Naive thymus-derived CD4-positive, alpha-beta T cell (primary cell): ENCODE measurements at regions not wholly inside any gene's neighbourhood (a gene's known extent, or its start where the extent isn't known, plus 50 kb on each side); places are given as distances from the start of the nearest gene placed in this dataset.
"Not testable (repeated sequence)": the region's sequence is repeated elsewhere in the genome, so short reads cannot be mapped to it uniquely, and the experiment has no call there.

ENCODE experiments used
- ATAC-seq: fragments of 150-1000 bp; cut with Tn5 transposase; 2 replicates; pipeline ENCODE4 v1.10.0; 2021; ENCODE audit warnings: mild to moderate bottlenecking, moderate library complexity
- CTCF ChIA-PET: fragments of 350-600 bp; sonication (Branson Sonifier 250); formaldehyde crosslinking; loops from one replicate; lab custom pipeline; 2021; ENCODE audit warnings: antibody characterized with exemption; lab: Charles Lee
- POLR2A ChIA-PET: fragments of 350-600 bp; sonication (Branson Sonifier 250); formaldehyde crosslinking; loops from one replicate; lab custom pipeline; 2021; ENCODE audit warnings: antibody characterized with exemption, inconsistent platforms; lab: Charles Lee
- DNase-seq, 9 donors: peaks; one replicate each; pipeline versions ENCODE4 v3.0.0 to v3.0.0-alpha.2; 2020 to 2022; ENCODE audit warnings: mixed read lengths in 1 of 9
- H3K27ac ChIP-seq: one replicate; pipeline ENCODE4 v1.7.0; 2013; ENCODE audit warnings: mild to moderate bottlenecking, low read depth, low read length, moderate library complexity
- H3K27me3 ChIP-seq, 2 donors: one replicate each; pipeline ENCODE4 v1.7.0; 2013; ENCODE audit warnings: low read length in 2 of 2, mild to moderate bottlenecking in 2 of 2, moderate library complexity in 2 of 2; ENCODE audit not compliant: control insufficient read depth in 2 of 2, insufficient read depth in 2 of 2
- H3K36me3 ChIP-seq, 3 experiments: 1 replicate in 2 of 3; 2 replicates in 1 of 3; pipeline ENCODE4 v1.7.0; 2013; ENCODE audit warnings: low read length in 3 of 3, mild to moderate bottlenecking in 3 of 3, moderate library complexity in 1 of 3; ENCODE audit not compliant: insufficient read depth in 3 of 3, control insufficient read depth in 2 of 3
- H3K4me1 ChIP-seq, 2 donors: one replicate each; pipeline ENCODE4 v1.7.0; 2013; ENCODE audit warnings: low read length in 2 of 2, mild to moderate bottlenecking in 2 of 2, moderate library complexity in 1 of 2; ENCODE audit not compliant: control insufficient read depth in 2 of 2, insufficient read depth in 2 of 2
- H3K4me3 ChIP-seq: 2 replicates; pipeline ENCODE4 v1.7.0; 2013; ENCODE audit warnings: mild to moderate bottlenecking, low read length
- H3K9me3 ChIP-seq, 3 experiments: 1 replicate in 2 of 3; 2 replicates in 1 of 3; pipeline ENCODE4 v1.7.0; 2013; ENCODE audit warnings: low read length in 3 of 3; ENCODE audit not compliant: control insufficient read depth in 2 of 3
- H3K27ac Mint-ChIP-seq, 9 donors: one replicate each; pipeline ENCODE4 v1.8.0; 2020 to 2022; ENCODE audit warnings: mixed read lengths in 9 of 9, mild to moderate bottlenecking in 8 of 9, moderate library complexity in 5 of 9, inconsistent platforms in 2 of 9
- H3K27me3 Mint-ChIP-seq, 5 donors: one replicate each; pipeline ENCODE4 v1.8.0; 2021 to 2022; ENCODE audit warnings: mixed read lengths in 5 of 5, mild to moderate bottlenecking in 1 of 5
- H3K36me3 Mint-ChIP-seq, 5 donors: one replicate each; pipeline ENCODE4 v1.8.0; 2020 to 2022; ENCODE audit warnings: mixed read lengths in 5 of 5, mild to moderate bottlenecking in 3 of 5, inconsistent platforms in 1 of 5
- H3K4me1 Mint-ChIP-seq, 7 donors: one replicate each; pipeline ENCODE4 v1.8.0; 2020 to 2022; ENCODE audit warnings: mixed read lengths in 7 of 7, mild to moderate bottlenecking in 3 of 7, inconsistent platforms in 1 of 7
- H3K4me3 Mint-ChIP-seq, 10 donors: one replicate each; pipeline ENCODE4 v1.8.0; 2020 to 2022; ENCODE audit warnings: mild to moderate bottlenecking in 10 of 10, mixed read lengths in 10 of 10, moderate library complexity in 6 of 10, inconsistent platforms in 2 of 10
- H3K9me3 Mint-ChIP-seq, 11 donors: one replicate each; pipeline ENCODE4 v1.8.0; 2020 to 2022; ENCODE audit warnings: mixed read lengths in 11 of 11, mild to moderate bottlenecking in 4 of 11, inconsistent platforms in 1 of 11, moderate library complexity in 1 of 11
- intact Hi-C, 2 donors: fragments of 100-400 bp; cut with micrococcal nuclease; formaldehyde crosslinking; loops; one replicate each; pipeline ENCODE4 v1.15.1; 2023

DNA sequence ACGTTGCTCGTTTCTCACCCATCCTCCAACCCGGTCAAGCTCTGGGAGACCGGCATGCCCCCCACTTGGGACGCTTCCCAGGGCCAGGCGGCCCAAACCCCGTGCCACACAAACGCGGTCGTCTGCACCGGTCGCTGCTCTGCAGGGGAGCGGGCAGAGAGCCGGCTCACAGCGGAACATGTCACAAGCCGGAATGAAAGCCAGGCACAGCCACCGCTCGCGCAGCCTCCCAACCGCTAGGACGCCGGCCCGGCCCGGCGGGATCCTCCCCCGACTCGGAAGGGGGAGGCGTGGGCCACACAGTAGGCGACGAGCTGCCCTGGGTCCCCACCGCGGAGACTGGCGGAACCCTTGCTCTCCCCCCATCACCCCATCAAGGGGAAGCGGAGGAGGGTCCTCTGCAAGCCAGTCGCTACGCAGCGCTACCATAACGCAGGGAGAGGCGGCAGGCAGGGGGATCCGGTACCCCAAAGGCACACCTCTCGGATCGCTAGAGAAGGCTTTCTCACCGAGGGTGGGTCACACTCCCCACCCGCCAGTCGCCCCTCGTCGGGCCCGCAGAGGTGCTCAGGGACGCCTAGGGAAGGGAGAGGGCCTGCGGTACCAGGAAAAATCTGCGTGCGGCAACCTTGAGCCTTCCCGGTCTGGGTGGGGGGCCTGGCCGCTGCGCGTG is 768.4 kb upstream of the DEFB115 start:
- H3K4me1 ChIP-seq: no peaks in the 10 kb centered on the region
- no peaks in the 10 kb centered on the region for H3K4me1 Mint-ChIP-seq
- ATAC-seq: no peak
- H3K27me3 ChIP-seq: no peaks in the 10 kb centered on the region
- no peak overlapping the region for H3K27ac ChIP-seq
- no peak for DNase-seq
- H3K4me3 ChIP-seq: no peak overlapping the region
- ChIA-PET POLR2A (no interaction called here), CTCF (no interaction called here)
- peaks cover 0 to 15% (median 5%) of the 10 kb centered on the region in 5 donors for H3K27me3 Mint-ChIP-seq
- peaks cover 5 to 34% (median 18%) of the 10 kb centered on the region in 11 donors for H3K9me3 Mint-ChIP-seq
- H3K4me3 Mint-ChIP-seq: no peak overlapping the region
- no peak overlapping the region for H3K27ac Mint-ChIP-seq
- peaks cover 0 to 7% (median 3%) of the 10 kb centered on the region in 5 donors for H3K36me3 Mint-ChIP-seq
- no peaks in the 10 kb centered on the region for H3K36me3 ChIP-seq
- intact Hi-C loops: no loop called here
- H3K9me3 ChIP-seq: peaks cover 0 to 6% (median 0%) of the 10 kb centered on the region in 3 experiments

DNA sequence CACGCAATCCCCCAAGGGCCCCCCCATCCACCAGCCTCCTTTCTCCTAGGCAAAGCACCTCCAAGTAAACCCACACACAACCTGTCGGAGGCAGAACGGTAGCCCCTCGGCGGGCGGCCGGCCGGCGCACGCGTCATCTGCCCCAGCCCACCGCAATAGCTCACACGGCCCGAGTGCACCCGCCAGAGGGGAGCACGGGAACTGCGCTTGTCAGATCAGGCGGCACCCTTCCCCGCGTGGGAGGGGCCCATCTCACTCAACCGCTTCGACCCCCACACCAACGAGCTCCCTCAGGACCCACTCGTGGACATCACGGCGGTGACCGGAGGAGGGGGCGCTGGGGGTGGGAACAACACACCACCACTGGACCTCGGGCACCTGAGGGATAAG is 767.9 kb upstream of the DEFB115 start:
- POLR2A ChIA-PET: no interaction called here

DNA sequence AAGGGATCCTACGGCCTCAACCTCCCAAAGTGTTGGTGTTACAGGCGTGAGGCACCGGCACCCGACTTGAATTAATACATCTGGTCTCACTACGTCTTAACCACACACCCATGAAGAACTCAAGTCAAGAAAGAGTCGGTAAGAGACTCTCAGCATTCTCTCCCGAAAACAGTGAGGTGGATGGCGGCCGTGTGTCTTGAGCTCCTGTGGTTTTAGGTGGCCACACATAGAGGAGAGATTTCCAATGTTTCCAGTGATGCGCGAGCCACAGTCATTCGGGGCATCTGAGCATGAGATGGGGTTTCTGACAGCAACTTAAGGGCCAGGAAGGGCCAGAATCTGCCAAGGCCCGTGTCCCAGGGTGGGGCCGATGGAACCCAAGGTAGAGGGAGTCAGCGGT is 766.4 kb upstream of the DEFB115 start:
- no peak overlapping the region for H3K4me3 Mint-ChIP-seq
- no peaks in the 10 kb centered on the region for H3K4me1 ChIP-seq
- peaks cover 6 to 42% (median 16%) of the 10 kb centered on the region in 11 donors for H3K9me3 Mint-ChIP-seq
- DNase-seq (no peak), ATAC-seq (no peak)
- H3K36me3 ChIP-seq: no peaks in the 10 kb centered on the region
- CTCF ChIA-PET: no interaction called here
- peaks cover 0 to 15% (median 5%) of the 10 kb centered on the region in 5 donors for H3K27me3 Mint-ChIP-seq
- H3K36me3 Mint-ChIP-seq: peaks cover 0 to 5% (median 3%) of the 10 kb centered on the region in 5 donors
- no peaks in the 10 kb centered on the region for H3K4me1 Mint-ChIP-seq
- H3K9me3 ChIP-seq: no peaks in the 10 kb centered on the region
- intact Hi-C loops: no loop called here
- H3K4me3 ChIP-seq: no peak overlapping the region
- POLR2A ChIA-PET: no interaction called here
- no peak overlapping the region for H3K27ac Mint-ChIP-seq
- no peak overlapping the region for H3K27ac ChIP-seq
- H3K27me3 ChIP-seq: no peaks in the 10 kb centered on the region

More for the DNA sequence above, 767.9 kb upstream of the DEFB115 start:
- Histone ChIP-seq H3K27me3 (no peaks in the 10 kb centered on the region), H3K27ac (no peak overlapping the region), H3K36me3 (no peaks in the 10 kb centered on the region), H3K9me3 (peaks cover 0 to 6% (median 0%) of the 10 kb centered on the region in 3 experiments), H3K4me3 (no peak overlapping the region), H3K4me1 (no peaks in the 10 kb centered on the region)
- ATAC-seq (no peak), DNase-seq (no peak)
- Mint-ChIP-seq H3K27ac (no peak overlapping the region), H3K36me3 (peaks cover 0 to 7% (median 3%) of the 10 kb centered on the region in 5 donors), H3K27me3 (peaks cover 0 to 15% (median 5%) of the 10 kb centered on the region in 5 donors), H3K4me1 (no peaks in the 10 kb centered on the region), H3K9me3 (peaks cover 6 to 37% (median 18%) of the 10 kb centered on the region in 11 donors), H3K4me3 (no peak overlapping the region)
- intact Hi-C loops: no loop called here
- CTCF ChIA-PET: no interaction called here

DNA sequence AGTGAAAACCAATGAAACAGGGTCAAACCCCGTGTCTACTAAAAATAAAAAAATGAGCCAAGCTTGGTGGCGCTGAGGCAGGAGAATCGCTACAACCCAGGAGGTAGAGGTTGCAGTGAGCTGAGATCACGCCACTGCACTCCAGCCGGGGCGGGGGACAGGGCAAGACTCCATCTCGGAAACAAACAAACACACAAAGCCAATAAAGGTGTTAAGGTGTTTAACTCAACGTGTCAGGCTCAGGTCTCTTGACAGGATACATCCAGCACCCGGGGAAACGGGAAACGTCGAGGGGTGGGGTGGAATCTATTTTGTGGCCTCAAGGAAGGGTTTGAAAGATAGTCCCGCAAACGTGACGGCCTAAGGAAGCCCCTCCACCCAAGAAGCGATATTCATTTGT is 760.8 kb upstream of the DEFB115 start:
- H3K27ac Mint-ChIP-seq, H3K36me3 ChIP-seq, H3K4me3 ChIP-seq, H3K4me3 Mint-ChIP-seq, H3K4me1 Mint-ChIP-seq, H3K9me3 ChIP-seq, H3K4me1 ChIP-seq, DNase-seq, ATAC-seq, H3K27me3 Mint-ChIP-seq, H3K27me3 ChIP-seq, H3K27ac ChIP-seq, intact Hi-C loops, H3K36me3 Mint-ChIP-seq, POLR2A ChIA-PET, CTCF ChIA-PET: not testable (repeated sequence)
- peaks cover 0 to 19% (median 4%) of the 10 kb centered on the region in 11 donors for H3K9me3 Mint-ChIP-seq

GRCh38 chr20:30497191-30497590 is 760.3 kb upstream of the DEFB115 start:
- H3K36me3 Mint-ChIP-seq, H3K27ac ChIP-seq, H3K4me3 ChIP-seq, H3K4me3 Mint-ChIP-seq, H3K27ac Mint-ChIP-seq, H3K9me3 ChIP-seq, CTCF ChIA-PET, H3K4me1 ChIP-seq, intact Hi-C loops, H3K4me1 Mint-ChIP-seq, H3K36me3 ChIP-seq, ATAC-seq, H3K27me3 ChIP-seq, H3K27me3 Mint-ChIP-seq, POLR2A ChIA-PET, DNase-seq: not testable (repeated sequence)
- peaks cover 0 to 19% (median 4%) of the 10 kb centered on the region in 11 donors for H3K9me3 Mint-ChIP-seq

DNA sequence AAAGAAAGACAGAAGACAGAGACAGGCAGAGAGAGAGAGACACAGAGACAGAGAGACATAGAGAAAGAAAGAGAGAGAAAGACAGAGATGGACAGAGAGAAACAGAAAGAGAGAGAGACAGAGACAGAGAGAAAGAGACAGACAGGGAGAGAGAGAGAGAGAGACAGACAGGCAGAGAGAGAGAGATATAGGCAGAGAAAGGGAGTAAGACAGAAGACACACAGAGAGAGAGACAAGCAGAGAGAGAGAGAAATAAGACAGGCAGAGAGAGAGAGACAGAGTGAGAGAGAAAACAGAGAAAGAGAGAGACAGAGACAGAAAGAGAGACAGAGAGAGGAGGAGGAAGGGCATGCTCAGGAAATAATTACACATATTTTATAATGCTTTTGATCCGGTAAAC is 758.3 kb upstream of the DEFB115 start:
- Mint-ChIP-seq H3K4me1 (no peaks in the 10 kb centered on the region), H3K36me3 (no peaks in the 10 kb centered on the region), H3K4me3 (no peak overlapping the region), H3K9me3 (peaks cover 0 to 15% (median under 1%) of the 10 kb centered on the region in 11 donors), H3K27ac (no peak overlapping the region), H3K27me3 (no peaks in the 10 kb centered on the region)
- Histone ChIP-seq H3K4me1 (no peaks in the 10 kb centered on the region), H3K27me3 (no peaks in the 10 kb centered on the region), H3K36me3 (no peaks in the 10 kb centered on the region), H3K9me3 (no peaks in the 10 kb centered on the region), H3K4me3 (no peak overlapping the region), H3K27ac (no peak overlapping the region)
- ChIA-PET POLR2A (no interaction called here), CTCF (no interaction called here)
- ATAC-seq (no peak), DNase-seq (no peak)
- intact Hi-C loops: no loop called here

- H3K27me3 ChIP-seq, H3K4me1 Mint-ChIP-seq, H3K27me3 Mint-ChIP-seq, ATAC-seq, H3K27ac ChIP-seq, H3K9me3 Mint-ChIP-seq, H3K4me3 Mint-ChIP-seq, H3K4me1 ChIP-seq, DNase-seq, intact Hi-C loops, H3K36me3 Mint-ChIP-seq, H3K9me3 ChIP-seq, H3K36me3 ChIP-seq, POLR2A ChIA-PET, H3K27ac Mint-ChIP-seq, H3K4me3 ChIP-seq, CTCF ChIA-PET: not testable (repeated sequence)
Measured at GRCh38 chr20:30499716-30500446, 757.6 kb upstream of the DEFB115 start.
